ENCODE measurements at regions not wholly inside any gene's neighbourhood (a gene's known extent, or its start where the extent isn't known, plus 50 kb on each side); places are given as distances from the start of the nearest gene placed in this dataset.

DNA sequence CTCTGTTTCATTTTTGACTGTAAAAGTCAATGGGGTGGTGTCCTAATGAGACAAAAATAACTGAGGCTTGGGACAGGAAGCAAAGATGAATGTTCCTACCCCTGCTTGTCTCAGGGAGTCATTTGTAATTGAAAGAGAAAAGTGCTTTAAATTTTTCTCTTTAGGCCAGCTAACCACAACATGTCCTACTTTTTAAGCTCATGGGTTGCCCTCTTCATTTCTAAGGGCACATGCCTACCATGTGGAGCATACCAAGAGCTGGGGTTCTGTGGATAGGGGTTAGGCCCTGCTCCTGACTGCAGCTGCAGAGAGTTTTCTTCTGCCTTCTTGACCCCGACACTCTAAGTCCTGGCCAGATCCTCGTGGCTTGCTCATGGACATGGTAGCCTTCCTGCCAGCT lies 96.8 kb upstream of the ARL4C start:
- TF ChIP-seq EZH2 (IDR thresholded peaks at IDR 0.05; ENCODE audit: low read length, missing control alignments) = no peak
- TF ChIP-seq, protein P1, sequence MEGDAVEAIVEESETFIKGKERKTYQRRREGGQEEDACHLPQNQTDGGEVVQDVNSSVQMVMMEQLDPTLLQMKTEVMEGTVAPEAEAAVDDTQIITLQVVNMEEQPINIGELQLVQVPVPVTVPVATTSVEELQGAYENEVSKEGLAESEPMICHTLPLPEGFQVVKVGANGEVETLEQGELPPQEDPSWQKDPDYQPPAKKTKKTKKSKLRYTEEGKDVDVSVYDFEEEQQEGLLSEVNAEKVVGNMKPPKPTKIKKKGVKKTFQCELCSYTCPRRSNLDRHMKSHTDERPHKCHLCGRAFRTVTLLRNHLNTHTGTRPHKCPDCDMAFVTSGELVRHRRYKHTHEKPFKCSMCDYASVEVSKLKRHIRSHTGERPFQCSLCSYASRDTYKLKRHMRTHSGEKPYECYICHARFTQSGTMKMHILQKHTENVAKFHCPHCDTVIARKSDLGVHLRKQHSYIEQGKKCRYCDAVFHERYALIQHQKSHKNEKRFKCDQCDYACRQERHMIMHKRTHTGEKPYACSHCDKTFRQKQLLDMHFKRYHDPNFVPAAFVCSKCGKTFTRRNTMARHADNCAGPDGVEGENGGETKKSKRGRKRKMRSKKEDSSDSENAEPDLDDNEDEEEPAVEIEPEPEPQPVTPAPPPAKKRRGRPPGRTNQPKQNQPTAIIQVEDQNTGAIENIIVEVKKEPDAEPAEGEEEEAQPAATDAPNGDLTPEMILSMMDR (conservative IDR thresholded peaks at IDR 0.05 in 1 of 2, IDR thresholded peaks at IDR 0.05 in 1 of 2; ENCODE audit: low read depth in 1 of 2, low read length in 2 of 2) = no peak
